Mesothelial cell of epicardium (in vitro differentiated cells): ENCODE measurements at regions not wholly inside any gene's neighbourhood (a gene's known extent, or its start where the extent isn't known, plus 50 kb on each side); places are given as distances from the start of the nearest gene placed in this dataset.

Source experiments
- DNase-seq, 2 experiments: peaks; one replicate each; pipeline ENCODE4 v3.0.0; 2021; ENCODE audit warnings: low spot score in 2 of 2; ENCODE audit not compliant: unreplicated experiment in 2 of 2
- H3K27ac Mint-ChIP-seq: 2 replicates; pipeline ENCODE4 v1.8.0; 2021; ENCODE audit warnings: mixed read lengths
- H3K27me3 Mint-ChIP-seq: 2 replicates; pipeline ENCODE4 v1.8.0; 2021; ENCODE audit warnings: low read depth, mixed read lengths
- H3K36me3 Mint-ChIP-seq: 2 replicates; pipeline ENCODE4 v1.8.0; 2021; ENCODE audit warnings: mixed read lengths
- H3K4me1 Mint-ChIP-seq: 2 replicates; pipeline ENCODE4 v1.8.0; 2021; ENCODE audit warnings: mixed read lengths
- H3K4me3 Mint-ChIP-seq: 2 replicates; pipeline ENCODE4 v1.8.0; 2021; ENCODE audit warnings: mild to moderate bottlenecking, moderate library complexity, mixed read lengths
- H3K9me3 Mint-ChIP-seq: 2 replicates; pipeline ENCODE4 v1.8.0; 2021; ENCODE audit warnings: mixed read lengths
- CTCF ChIP-seq: fragments of 200-600 bp; sonication (generic); IDR thresholded peaks from one replicate; pipeline ENCODE4 v1.5.0; 2021; ENCODE audit warnings: antibody characterized with exemption; ENCODE audit not compliant: unreplicated experiment

GRCh38 chr11:29485641-29486040 lies 531.2 kb downstream of the KCNA4 start:
- Mint-ChIP-seq H3K27ac (no peak overlapping the region), H3K4me1 (peaks cover 5% of the 10 kb centered on the region), H3K36me3 (no peaks in the 10 kb centered on the region), H3K4me3 (no peak overlapping the region), H3K27me3 (no peaks in the 10 kb centered on the region), H3K9me3 (no peaks in the 10 kb centered on the region)
- no peak for DNase-seq
- TF ChIP-seq CTCF, result no peak

GRCh38 chr11:29484548-29484947 lies 532.3 kb downstream of the KCNA4 start:
- peaks cover 5% of the 10 kb centered on the region for H3K4me1 Mint-ChIP-seq
- H3K4me3 Mint-ChIP-seq, result no peak overlapping the region

GRCh38 chr11:29483831-29484230 lies 533.0 kb downstream of the KCNA4 start:
- no peaks in the 10 kb centered on the region for H3K27me3 Mint-ChIP-seq
- peaks cover 5% of the 10 kb centered on the region for H3K4me1 Mint-ChIP-seq
- no peaks in the 10 kb centered on the region for H3K36me3 Mint-ChIP-seq
- DNase-seq, result no peak
- TF ChIP-seq CTCF, result no peak
- H3K4me3 Mint-ChIP-seq, result no peak overlapping the region
- no peak overlapping the region for H3K27ac Mint-ChIP-seq
- no peaks in the 10 kb centered on the region for H3K9me3 Mint-ChIP-seq

More at GRCh38 chr11:29484548-29484947, 532.3 kb downstream of the KCNA4 start:
- Mint-ChIP-seq H3K27me3 (no peaks in the 10 kb centered on the region), H3K9me3 (no peaks in the 10 kb centered on the region), H3K36me3 (no peaks in the 10 kb centered on the region), H3K27ac (no peak overlapping the region)
- TF ChIP-seq CTCF, result no peak
- no peak for DNase-seq

GRCh38 chr11:29482510-29482909 lies 534.3 kb downstream of the KCNA4 start:
- peaks cover 9% of the 10 kb centered on the region for H3K9me3 Mint-ChIP-seq
- no peak for TF ChIP-seq CTCF
- H3K27ac Mint-ChIP-seq, result no peak overlapping the region
- no peak overlapping the region for H3K4me3 Mint-ChIP-seq
- no peaks in the 10 kb centered on the region for H3K27me3 Mint-ChIP-seq
- no peaks in the 10 kb centered on the region for H3K36me3 Mint-ChIP-seq
- DNase-seq, result no peak
- H3K4me1 Mint-ChIP-seq, result peaks cover 5% of the 10 kb centered on the region

- Mint-ChIP-seq H3K27ac (no peak overlapping the region), H3K27me3 (no peaks in the 10 kb centered on the region), H3K36me3 (no peaks in the 10 kb centered on the region), H3K4me1 (peaks cover 5% of the 10 kb centered on the region), H3K4me3 (no peak overlapping the region), H3K9me3 (peaks cover 14% of the 10 kb centered on the region)
- no peak for DNase-seq
- TF ChIP-seq CTCF, result no peak
These were observed 535.1 kb downstream of the KCNA4 start for GRCh38 chr11:29481738-29482137.

- H3K4me3 Mint-ChIP-seq, result no peak overlapping the region
- TF ChIP-seq CTCF, result no peak
- H3K4me1 Mint-ChIP-seq, result peaks cover 5% of the 10 kb centered on the region
- H3K36me3 Mint-ChIP-seq, result no peaks in the 10 kb centered on the region
- peaks cover 15% of the 10 kb centered on the region for H3K9me3 Mint-ChIP-seq
- no peaks in the 10 kb centered on the region for H3K27me3 Mint-ChIP-seq
- no peak for DNase-seq
- no peak overlapping the region for H3K27ac Mint-ChIP-seq
These were observed 535.8 kb downstream of the KCNA4 start for GRCh38 chr11:29480981-29481380.
